ENCODE measurements at regions not wholly inside any gene's neighbourhood (a gene's known extent, or its start where the extent isn't known, plus 50 kb on each side); places are given as distances from the start of the nearest gene placed in this dataset.

- DNase-seq (ENCODE audit: low spot score): no peak
- no peak for ATAC-seq (ENCODE audit: insufficient number of reproducible peaks, low FRiP score, low read depth)
- Histone ChIP-seq H3K36me3 (no peaks in the 10 kb centered on the region), H3K27ac (no peak overlapping the region), H3K4me3 (no peak overlapping the region), H3K9me3 (no peaks in the 10 kb centered on the region), H3K27me3 (replicated peaks; ENCODE audit: insufficient read depth) (no peaks in the 10 kb centered on the region), H3K4me1 (ENCODE audit: control insufficient read depth in 1 of 2, low read depth in 2 of 2) (no peaks in the 10 kb centered on the region)
- TF ChIP-seq CTCF (IDR thresholded peaks at IDR 0.05): no peak
These were observed 117.2 kb upstream of the SALL3 start for GRCh38 chr18:78862395-78862794.

- Histone ChIP-seq H3K4me1 (ENCODE audit: control insufficient read depth in 1 of 2, low read depth in 2 of 2) (no peaks in the 10 kb centered on the region), H3K27me3 (replicated peaks; ENCODE audit: insufficient read depth) (no peaks in the 10 kb centered on the region), H3K9me3 (no peaks in the 10 kb centered on the region), H3K27ac (no peak overlapping the region), H3K4me3 (no peak overlapping the region), H3K36me3 (no peaks in the 10 kb centered on the region)
- TF ChIP-seq CTCF (IDR thresholded peaks at IDR 0.05): no peak
- no peak for ATAC-seq (ENCODE audit: insufficient number of reproducible peaks, low FRiP score, low read depth)
- DNase-seq (ENCODE audit: low spot score): no peak
These were observed 114.5 kb upstream of the SALL3 start for GRCh38 chr18:78865056-78865598.

GRCh38 chr18:78865771-78866310 is 113.8 kb upstream of the SALL3 start:
- H3K27ac ChIP-seq: no peak overlapping the region
- no peaks in the 10 kb centered on the region for H3K9me3 ChIP-seq
- no peaks in the 10 kb centered on the region for H3K4me1 ChIP-seq (ENCODE audit: control insufficient read depth in 1 of 2, low read depth in 2 of 2)
- no peak for TF ChIP-seq CTCF (IDR thresholded peaks at IDR 0.05)
- no peak for DNase-seq (ENCODE audit: low spot score)
- no peak for ATAC-seq (ENCODE audit: insufficient number of reproducible peaks, low FRiP score, low read depth)
- no peak overlapping the region for H3K4me3 ChIP-seq
- H3K27me3 ChIP-seq (replicated peaks; ENCODE audit: insufficient read depth): no peaks in the 10 kb centered on the region
- no peaks in the 10 kb centered on the region for H3K36me3 ChIP-seq

GRCh38 chr18:78867131-78867530 is 112.5 kb upstream of the SALL3 start:
- ATAC-seq (ENCODE audit: insufficient number of reproducible peaks, low FRiP score, low read depth) (no peak), DNase-seq (ENCODE audit: low spot score) (no peak)
- no peak overlapping the region for H3K27ac ChIP-seq
- no peaks in the 10 kb centered on the region for H3K27me3 ChIP-seq (replicated peaks; ENCODE audit: insufficient read depth)
- no peak for TF ChIP-seq CTCF (IDR thresholded peaks at IDR 0.05)
- no peaks in the 10 kb centered on the region for H3K9me3 ChIP-seq
- no peak overlapping the region for H3K4me3 ChIP-seq
- no peaks in the 10 kb centered on the region for H3K4me1 ChIP-seq (ENCODE audit: control insufficient read depth in 1 of 2, low read depth in 2 of 2)
- H3K36me3 ChIP-seq: no peaks in the 10 kb centered on the region

GRCh38 chr18:78868330-78869316 is 111.0 kb upstream of the SALL3 start:
- no peak overlapping the region for H3K27ac ChIP-seq
- no peak for DNase-seq (ENCODE audit: low spot score)
- no peaks in the 10 kb centered on the region for H3K4me1 ChIP-seq (ENCODE audit: control insufficient read depth in 1 of 2, low read depth in 2 of 2)
- H3K36me3 ChIP-seq: no peaks in the 10 kb centered on the region
- H3K4me3 ChIP-seq: no peak overlapping the region
- no peak for ATAC-seq (ENCODE audit: insufficient number of reproducible peaks, low FRiP score, low read depth)
- H3K9me3 ChIP-seq: no peaks in the 10 kb centered on the region
- H3K27me3 ChIP-seq (replicated peaks; ENCODE audit: insufficient read depth): no peaks in the 10 kb centered on the region
- no peak for TF ChIP-seq CTCF (IDR thresholded peaks at IDR 0.05)
